ENCODE measurements at regions not wholly inside any gene's neighbourhood (a gene's known extent, or its start where the extent isn't known, plus 50 kb on each side); places are given as distances from the start of the nearest gene placed in this dataset.

- TF ChIP-seq CTCF (conservative IDR thresholded peaks at IDR 0.05) (no peak), EZH2 (IDR thresholded peaks at IDR 0.05; ENCODE audit: low read depth) (no peak)
These were observed 87.2 kb upstream of the POU3F1 start for GRCh38 chr1:38133756-38134155.

Measured in PC-9 (cell line).